AG10803 (cell line): ENCODE measurements at regions not wholly inside any gene's neighbourhood (a gene's known extent, or its start where the extent isn't known, plus 50 kb on each side); places are given as distances from the start of the nearest gene placed in this dataset.

ENCODE experiments used
- DNase-seq: peaks from one replicate; pipeline ENCODE4 v3.0.0; 2010; ENCODE audit warnings: low read depth
- H3K4me3 ChIP-seq: 2 replicates; pipeline ENCODE4 v1.5.1; 2011; ENCODE audit warnings: mild to moderate bottlenecking, low read length, control low read depth
- TF ChIP-seq, protein P1 (sequence below): conservative IDR thresholded peaks from 2 replicates; pipeline ENCODE4 v1.5.1; 2011; ENCODE audit warnings: mild to moderate bottlenecking, low read length, control low read depth, inconsistent platforms

DNA sequence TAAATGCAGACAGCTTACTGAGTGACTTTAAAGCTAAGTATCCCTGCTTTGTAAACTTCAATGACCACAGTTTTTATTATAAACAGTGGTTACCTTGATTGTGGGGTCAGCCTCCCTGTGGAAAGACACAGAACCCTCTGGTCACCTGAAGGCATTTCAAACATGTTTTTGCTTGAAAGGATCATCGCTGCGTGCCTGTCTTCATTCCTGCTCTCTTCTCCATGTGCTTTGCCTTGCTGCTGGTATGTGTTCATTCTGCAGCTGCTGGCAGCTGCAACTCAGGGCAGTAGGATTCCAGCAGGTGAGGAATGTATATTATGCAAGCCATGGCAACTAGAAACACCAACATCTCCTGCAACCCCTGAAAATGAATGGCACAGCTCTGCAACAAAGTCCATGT lies 81.0 kb upstream of the VAV3 start:
- DNase-seq = no peak
- TF ChIP-seq, protein P1, sequence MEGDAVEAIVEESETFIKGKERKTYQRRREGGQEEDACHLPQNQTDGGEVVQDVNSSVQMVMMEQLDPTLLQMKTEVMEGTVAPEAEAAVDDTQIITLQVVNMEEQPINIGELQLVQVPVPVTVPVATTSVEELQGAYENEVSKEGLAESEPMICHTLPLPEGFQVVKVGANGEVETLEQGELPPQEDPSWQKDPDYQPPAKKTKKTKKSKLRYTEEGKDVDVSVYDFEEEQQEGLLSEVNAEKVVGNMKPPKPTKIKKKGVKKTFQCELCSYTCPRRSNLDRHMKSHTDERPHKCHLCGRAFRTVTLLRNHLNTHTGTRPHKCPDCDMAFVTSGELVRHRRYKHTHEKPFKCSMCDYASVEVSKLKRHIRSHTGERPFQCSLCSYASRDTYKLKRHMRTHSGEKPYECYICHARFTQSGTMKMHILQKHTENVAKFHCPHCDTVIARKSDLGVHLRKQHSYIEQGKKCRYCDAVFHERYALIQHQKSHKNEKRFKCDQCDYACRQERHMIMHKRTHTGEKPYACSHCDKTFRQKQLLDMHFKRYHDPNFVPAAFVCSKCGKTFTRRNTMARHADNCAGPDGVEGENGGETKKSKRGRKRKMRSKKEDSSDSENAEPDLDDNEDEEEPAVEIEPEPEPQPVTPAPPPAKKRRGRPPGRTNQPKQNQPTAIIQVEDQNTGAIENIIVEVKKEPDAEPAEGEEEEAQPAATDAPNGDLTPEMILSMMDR = no peak

DNA sequence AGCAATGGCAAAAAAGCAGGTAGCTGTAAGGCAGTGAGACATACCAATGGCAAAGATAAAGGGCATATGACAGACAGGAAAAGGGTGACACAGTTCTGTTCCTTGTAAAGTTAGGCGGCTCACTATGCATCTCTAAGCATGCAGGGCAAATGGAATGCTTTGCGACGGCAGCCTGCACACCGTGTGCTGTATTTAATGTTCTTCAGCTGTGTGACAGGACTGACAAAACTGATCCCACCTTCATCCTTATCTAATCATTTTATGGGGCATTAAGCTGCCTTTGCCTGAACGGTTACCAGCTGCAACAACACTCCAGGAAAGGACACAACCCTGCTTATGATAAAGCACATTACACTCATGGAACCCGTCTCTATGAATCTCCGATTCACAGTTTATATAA lies 80.5 kb upstream of the VAV3 start:
- TF ChIP-seq, protein P1 = no peak
- no peak overlapping the region for H3K4me3 ChIP-seq
- no peak for DNase-seq

More for the DNA sequence above, 81.0 kb upstream of the VAV3 start:
- H3K4me3 ChIP-seq = no peak overlapping the region

DNA sequence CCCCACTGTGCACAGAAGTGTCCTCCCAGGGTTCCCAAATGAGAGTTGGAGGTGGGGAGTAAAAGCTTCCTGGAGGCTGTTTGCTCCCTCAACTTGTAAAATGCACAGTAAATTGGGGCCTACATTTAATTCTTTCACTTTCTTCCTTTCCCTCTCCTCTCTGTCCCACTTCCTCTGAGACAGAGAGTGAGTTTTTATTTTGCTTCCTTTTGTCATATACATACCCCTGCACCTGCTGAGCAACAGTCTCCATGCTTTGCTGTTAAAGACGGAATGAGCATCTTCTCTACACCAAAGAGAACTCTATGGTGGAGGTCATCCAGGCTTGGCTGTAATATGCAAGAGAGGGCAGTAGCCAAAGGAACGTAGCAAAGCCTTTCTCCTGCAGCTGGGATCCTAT lies 79.3 kb upstream of the VAV3 start:
- H3K4me3 ChIP-seq = no peak overlapping the region
- TF ChIP-seq, protein P1 = no peak

DNA sequence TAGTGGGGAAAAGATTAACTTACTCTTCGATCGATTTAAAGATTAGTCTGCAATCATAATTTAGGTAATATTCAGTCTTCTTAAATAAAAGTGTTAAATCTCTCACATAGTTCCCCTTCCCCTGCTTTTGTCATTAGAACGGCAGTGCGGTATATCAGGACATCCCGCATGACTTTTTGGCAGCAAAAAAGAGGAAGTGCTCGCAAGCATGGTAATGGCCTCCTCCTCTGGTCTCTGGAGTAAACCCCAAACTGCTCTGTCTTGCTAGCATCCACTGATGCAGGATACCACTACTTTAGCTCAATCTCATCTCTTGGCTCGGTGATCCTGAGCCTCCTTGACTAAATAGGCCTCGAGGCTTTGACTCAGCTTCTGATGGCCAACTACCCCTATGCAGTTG lies 78.7 kb upstream of the VAV3 start:
- DNase-seq = no peak
- TF ChIP-seq, protein P1 = no peak
- H3K4me3 ChIP-seq = no peak overlapping the region

More for the DNA sequence above, 79.3 kb upstream of the VAV3 start:
- no peak for DNase-seq

DNA sequence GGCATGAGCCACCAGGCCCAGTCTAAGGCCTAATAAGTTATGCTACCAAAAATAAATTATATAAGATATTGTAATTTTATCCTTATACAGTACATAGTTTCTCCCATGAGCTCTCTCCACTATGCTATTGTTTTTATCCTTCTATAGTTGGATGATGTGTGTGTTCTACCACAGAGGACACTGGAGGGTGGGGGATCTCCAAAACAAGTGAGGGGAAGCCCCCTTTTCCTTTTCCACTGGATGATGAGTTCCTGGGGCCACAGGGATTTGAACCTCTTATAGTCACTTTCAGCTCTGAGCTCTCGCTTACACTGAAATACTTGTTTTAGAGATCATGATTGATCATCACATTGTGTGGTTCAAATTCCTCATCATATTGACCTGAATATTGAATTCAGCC lies 77.6 kb upstream of the VAV3 start:
- no peak for DNase-seq
- TF ChIP-seq, protein P1 = no peak
- H3K4me3 ChIP-seq = no peak overlapping the region

DNA sequence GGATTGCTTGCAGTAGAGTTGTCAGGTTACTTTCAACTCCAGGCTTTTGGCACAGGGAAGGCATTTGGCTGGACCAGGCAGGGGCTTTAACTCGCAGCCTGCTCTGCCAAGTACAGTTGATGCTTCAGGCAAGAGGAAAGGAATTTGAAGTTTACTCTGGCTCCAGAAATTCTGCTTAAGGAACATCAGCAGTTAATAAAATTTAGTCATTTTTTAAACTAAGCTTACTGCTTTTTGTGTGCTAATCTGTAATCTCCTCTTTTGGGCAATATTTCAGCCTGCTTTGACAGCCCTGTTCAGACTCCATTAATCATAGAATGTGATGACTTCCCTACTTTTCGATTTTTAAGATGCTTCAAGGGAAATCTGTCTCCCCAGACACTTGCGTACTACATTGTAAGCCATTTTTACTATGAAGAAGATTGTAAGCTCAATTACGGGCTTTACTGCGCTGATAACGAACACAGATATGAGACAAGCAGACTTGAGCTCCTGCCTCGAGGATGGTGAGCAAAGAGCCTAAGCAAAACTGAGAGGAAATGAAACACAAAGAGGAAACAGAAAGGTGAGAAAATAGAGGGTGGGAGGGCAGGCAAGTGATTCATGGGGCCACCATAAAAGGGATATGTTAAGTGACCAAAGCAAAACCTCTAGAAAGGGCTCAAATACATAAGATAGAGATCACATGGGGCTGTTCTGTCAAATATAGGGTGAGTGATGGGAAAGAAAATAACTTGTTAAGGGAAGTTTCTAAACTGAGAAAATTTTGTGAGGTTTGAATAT lies 76.6 kb upstream of the VAV3 start:
- no peak for DNase-seq
- H3K4me3 ChIP-seq = no peak overlapping the region
- TF ChIP-seq, protein P1 = no peak

DNA sequence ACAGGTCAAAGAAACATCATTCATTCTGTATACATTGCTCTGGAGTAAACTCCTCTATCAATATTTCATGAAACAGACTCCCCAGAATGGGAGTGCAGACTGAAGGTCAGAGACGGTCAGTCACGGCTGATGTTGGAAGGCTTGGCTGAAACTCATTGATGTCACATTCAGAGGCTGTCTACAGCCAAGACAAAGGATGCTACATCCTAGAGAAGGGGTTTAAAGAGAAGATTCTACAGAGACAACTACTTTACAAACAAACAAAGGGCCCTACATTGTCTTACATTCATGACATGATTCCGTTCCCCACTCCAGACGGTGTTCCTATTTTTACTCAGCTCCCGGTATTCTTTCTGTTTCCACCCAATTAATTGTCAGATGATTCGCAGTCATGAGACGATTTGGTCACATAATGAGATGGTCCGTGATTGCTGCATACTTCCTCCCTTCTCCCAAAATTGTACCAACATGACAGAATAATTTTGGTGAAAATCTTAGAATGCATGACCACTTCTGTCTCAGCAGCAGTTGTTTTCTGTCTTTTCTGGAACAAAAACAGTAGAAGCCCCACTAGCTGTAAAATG lies 73.8 kb upstream of the VAV3 start:
- TF ChIP-seq, protein P1 = no peak
- DNase-seq = no peak

More for the DNA sequence above, 73.8 kb upstream of the VAV3 start:
- no peak overlapping the region for H3K4me3 ChIP-seq
